C4-2B (cell line): ENCODE measurements at regions not wholly inside any gene's neighbourhood (a gene's known extent, or its start where the extent isn't known, plus 50 kb on each side); places are given as distances from the start of the nearest gene placed in this dataset.

ENCODE experiments used
- H3K27ac ChIP-seq: fragments of 450-650 bp; 2 replicates; pipeline ENCODE4 v1.5.1; 2017
- CTCF ChIP-seq: fragments of 450-650 bp; conservative IDR thresholded peaks from 2 replicates; pipeline ENCODE4 v1.5.1; 2017; ENCODE audit warnings: mild to moderate bottlenecking
- ZFX ChIP-seq: fragments of 450-650 bp; IDR thresholded peaks from 2 replicates; pipeline ENCODE4 v1.6.1; 2017

GRCh38 chr20:52349806-52350205, 158.2 kb upstream of the ZFP64 start:
- no peak overlapping the region for H3K27ac ChIP-seq
- TF ChIP-seq ZFX (no peak), CTCF (no peak)

DNA sequence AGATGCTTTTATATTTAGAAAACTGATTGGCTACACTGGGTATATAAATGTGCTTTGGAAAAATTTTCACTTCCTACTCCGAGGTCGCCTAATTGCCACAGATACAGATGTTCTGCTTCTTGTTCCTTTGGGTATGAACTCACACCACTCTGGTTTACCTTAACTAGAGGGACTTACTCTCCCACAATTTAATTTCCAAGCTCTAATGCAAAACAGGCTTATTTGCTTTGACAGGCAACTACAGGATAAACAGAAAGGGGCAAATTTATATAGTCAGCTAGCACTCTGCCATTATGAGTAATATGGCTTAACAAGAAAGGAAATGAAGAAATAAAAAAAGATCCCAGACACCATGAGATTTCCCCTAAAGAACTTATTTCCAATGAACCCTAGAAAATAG, 156.9 kb upstream of the ZFP64 start:
- TF ChIP-seq CTCF (no peak), ZFX (no peak)
- H3K27ac ChIP-seq: no peak overlapping the region

- TF ChIP-seq ZFX (no peak), CTCF (no peak)
- H3K27ac ChIP-seq: peak overlapping the region; percentile 22; the same call in 1 of the 2 replicates
These were observed 155.2 kb upstream of the ZFP64 start for GRCh38 chr20:52346797-52347196.

DNA sequence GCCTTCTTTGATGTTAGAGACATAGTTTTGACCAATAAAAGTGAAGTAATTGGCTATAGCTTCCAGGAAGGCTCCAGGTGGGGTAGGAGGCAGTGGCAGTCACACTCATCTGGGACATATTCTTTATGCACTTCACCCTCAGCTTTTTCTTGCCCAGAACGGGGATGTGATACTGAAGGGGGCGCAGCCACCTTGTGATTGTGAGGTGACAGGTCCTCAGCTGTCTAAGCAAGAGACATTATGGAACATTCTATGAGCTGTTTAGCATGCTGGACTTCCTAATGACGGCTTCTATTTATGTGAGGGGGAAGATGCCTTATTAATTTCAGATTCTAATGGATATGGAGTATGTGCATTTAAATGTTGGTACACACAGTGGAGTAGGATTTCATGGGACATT, 151.3 kb upstream of the ZFP64 start:
- no peak overlapping the region for H3K27ac ChIP-seq
- TF ChIP-seq CTCF (no peak), ZFX (no peak)

DNA sequence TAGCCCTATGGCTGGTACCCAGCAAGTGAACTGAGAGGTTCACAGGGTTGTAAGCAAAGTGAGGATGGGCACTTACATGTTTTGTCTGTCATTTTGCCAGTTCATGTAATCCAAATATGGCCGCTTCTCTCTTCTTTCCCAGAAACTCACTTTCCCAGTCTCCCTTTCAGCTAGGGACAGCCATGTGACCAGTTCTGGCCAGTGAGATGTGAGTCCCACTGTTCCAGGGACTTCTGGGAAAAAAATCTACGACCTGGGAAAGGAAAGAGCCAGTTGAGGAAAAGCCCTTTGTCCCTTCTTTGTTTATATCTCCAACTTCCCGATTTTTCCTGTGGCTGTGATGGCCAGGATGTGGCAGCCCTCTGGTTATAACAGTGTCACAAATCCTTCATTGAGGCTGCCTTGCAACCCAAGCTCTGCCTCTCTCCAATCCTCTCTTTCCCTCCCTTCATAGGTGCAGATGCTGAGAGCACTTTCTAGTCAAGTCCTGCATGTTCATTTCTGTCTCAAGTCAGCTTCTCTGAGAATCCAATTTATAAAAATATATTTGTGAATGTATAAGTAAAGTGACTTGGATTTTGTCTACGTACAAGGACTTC, 148.6 kb upstream of the ZFP64 start:
- H3K27ac ChIP-seq: no peak overlapping the region
- no peak for TF ChIP-seq CTCF
- TF ChIP-seq ZFX: no peak

GRCh38 chr20:52332649-52333250, 141.2 kb upstream of the ZFP64 start:
- H3K27ac ChIP-seq: no peak overlapping the region
- TF ChIP-seq CTCF: no peak

GRCh38 chr20:52332230-52332629, 140.7 kb upstream of the ZFP64 start:
- no peak overlapping the region for H3K27ac ChIP-seq
- no peak for TF ChIP-seq ZFX
- no peak for TF ChIP-seq CTCF
